Calu3 (cell line): ENCODE measurements at regions not wholly inside any gene's neighbourhood (a gene's known extent, or its start where the extent isn't known, plus 50 kb on each side); places are given as distances from the start of the nearest gene placed in this dataset.

Source experiments
- BruUV-seq: library from RNA; stranded (reverse); fragments of 400-500 nt; replicated peaks from 2 replicates; lab custom pipeline; 2021; lab: Mats Ljungman, UMichigan
- CTCF ChIA-PET: fragments of 300-600 bp; sonication (Branson Sonifier 250); formaldehyde crosslinking; loops from one replicate; lab custom pipeline; 2022; ENCODE audit warnings: antibody characterized with exemption; lab: Charles Lee
- DNase-seq: peaks from one replicate; pipeline ENCODE4 v3.0.0; 2022
- H3K27ac Mint-ChIP-seq: one replicate; pipeline ENCODE4 v1.8.0; 2022; ENCODE audit warnings: mixed read lengths; ENCODE audit not compliant: unreplicated experiment
- H3K27me3 Mint-ChIP-seq: one replicate; pipeline ENCODE4 v1.8.0; 2022; ENCODE audit warnings: mixed read lengths; ENCODE audit not compliant: unreplicated experiment
- H3K36me3 Mint-ChIP-seq: one replicate; pipeline ENCODE4 v1.8.0; 2022; ENCODE audit warnings: mild to moderate bottlenecking, moderate library complexity, mixed read lengths; ENCODE audit not compliant: insufficient read depth, unreplicated experiment
- H3K4me1 Mint-ChIP-seq: one replicate; pipeline ENCODE4 v1.8.0; 2022; ENCODE audit warnings: mild to moderate bottlenecking, low read depth, mixed read lengths; ENCODE audit not compliant: unreplicated experiment
- H3K4me3 Mint-ChIP-seq: one replicate; pipeline ENCODE4 v1.8.0; 2022; ENCODE audit warnings: mild to moderate bottlenecking, low read depth, moderate library complexity, mixed read lengths; ENCODE audit not compliant: unreplicated experiment
- H3K9me3 Mint-ChIP-seq: one replicate; pipeline ENCODE4 v1.8.0; 2022; ENCODE audit warnings: low read depth, mixed read lengths; ENCODE audit not compliant: unreplicated experiment
- intact Hi-C: fragments of 100-400 bp; cut with micrococcal nuclease; formaldehyde crosslinking; loops from one replicate; pipeline ENCODE4 v1.10.0; 2022; ENCODE audit not compliant: unreplicated experiment
- TF ChIP-seq, protein P1 (sequence below): fragments of 200-600 bp; IDR thresholded peaks from one replicate; pipeline ENCODE4 v1.8.0; 2022; ENCODE audit warnings: antibody characterized with exemption; ENCODE audit not compliant: unreplicated experiment

GRCh38 chr6:22697306-22697705 is 127.9 kb downstream of the HDGFL1 start:
- Mint-ChIP-seq H3K4me3 (no peak overlapping the region), H3K27ac (no peak overlapping the region), H3K9me3 (no peaks in the 10 kb centered on the region), H3K27me3 (no peaks in the 10 kb centered on the region), H3K4me1 (no peaks in the 10 kb centered on the region), H3K36me3 (no peaks in the 10 kb centered on the region)
- TF ChIP-seq, protein P1, sequence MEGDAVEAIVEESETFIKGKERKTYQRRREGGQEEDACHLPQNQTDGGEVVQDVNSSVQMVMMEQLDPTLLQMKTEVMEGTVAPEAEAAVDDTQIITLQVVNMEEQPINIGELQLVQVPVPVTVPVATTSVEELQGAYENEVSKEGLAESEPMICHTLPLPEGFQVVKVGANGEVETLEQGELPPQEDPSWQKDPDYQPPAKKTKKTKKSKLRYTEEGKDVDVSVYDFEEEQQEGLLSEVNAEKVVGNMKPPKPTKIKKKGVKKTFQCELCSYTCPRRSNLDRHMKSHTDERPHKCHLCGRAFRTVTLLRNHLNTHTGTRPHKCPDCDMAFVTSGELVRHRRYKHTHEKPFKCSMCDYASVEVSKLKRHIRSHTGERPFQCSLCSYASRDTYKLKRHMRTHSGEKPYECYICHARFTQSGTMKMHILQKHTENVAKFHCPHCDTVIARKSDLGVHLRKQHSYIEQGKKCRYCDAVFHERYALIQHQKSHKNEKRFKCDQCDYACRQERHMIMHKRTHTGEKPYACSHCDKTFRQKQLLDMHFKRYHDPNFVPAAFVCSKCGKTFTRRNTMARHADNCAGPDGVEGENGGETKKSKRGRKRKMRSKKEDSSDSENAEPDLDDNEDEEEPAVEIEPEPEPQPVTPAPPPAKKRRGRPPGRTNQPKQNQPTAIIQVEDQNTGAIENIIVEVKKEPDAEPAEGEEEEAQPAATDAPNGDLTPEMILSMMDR, result no peak
- DNase-seq, result no peak
- CTCF ChIA-PET, result no interaction called here
- intact Hi-C loops, result no loop called here
- no TSS peak for BruUV-seq

DNA sequence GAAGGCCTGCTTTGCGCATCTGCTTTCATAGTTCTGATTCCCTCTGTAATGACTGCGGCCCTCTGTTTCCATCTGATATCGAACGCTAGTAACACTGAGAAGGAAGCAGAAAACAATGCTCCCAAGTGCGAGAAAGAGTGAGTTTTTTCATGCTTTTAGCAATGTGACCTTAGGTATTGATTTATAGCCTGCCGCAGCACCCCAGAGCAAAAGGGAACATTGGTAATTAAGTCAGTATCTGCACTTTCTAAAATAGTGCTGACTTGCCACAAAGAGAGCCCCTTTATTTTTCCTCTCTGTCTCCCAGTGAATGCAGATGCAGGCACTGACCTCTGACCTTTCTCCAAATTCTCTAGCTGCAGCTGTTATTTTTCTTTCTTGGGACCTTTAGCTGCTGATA is 129.8 kb downstream of the HDGFL1 start:
- intact Hi-C loops, result no loop called here
- BruUV-seq, result no TSS peak
- TF ChIP-seq, protein P1, result no peak
- Mint-ChIP-seq H3K9me3 (no peaks in the 10 kb centered on the region), H3K4me3 (no peak overlapping the region), H3K27ac (no peak overlapping the region), H3K27me3 (no peaks in the 10 kb centered on the region), H3K4me1 (no peaks in the 10 kb centered on the region), H3K36me3 (no peaks in the 10 kb centered on the region)
- CTCF ChIA-PET, result no interaction called here
- DNase-seq, result no peak

- CTCF ChIA-PET, result interaction anchor here (1.0 kb wide), 1 partner anchor 10 kb away, joined by 3 read pairs; no protein-coding TSS in a partner anchor
- TF ChIP-seq, protein P1, result no peak
- DNase-seq, result no peak
- no peaks in the 10 kb centered on the region for H3K9me3 Mint-ChIP-seq
- no peaks in the 10 kb centered on the region for H3K4me1 Mint-ChIP-seq
- H3K27ac Mint-ChIP-seq, result no peak overlapping the region
- BruUV-seq, result no TSS peak
- H3K36me3 Mint-ChIP-seq, result no peaks in the 10 kb centered on the region
- intact Hi-C loops, result no loop called here
- no peak overlapping the region for H3K4me3 Mint-ChIP-seq
- H3K27me3 Mint-ChIP-seq, result no peaks in the 10 kb centered on the region
Measured at GRCh38 chr6:22706651-22707050, 137.3 kb downstream of the HDGFL1 start.

GRCh38 chr6:22708469-22708868 is 139.1 kb downstream of the HDGFL1 start:
- Mint-ChIP-seq H3K27ac (no peak overlapping the region), H3K4me1 (no peaks in the 10 kb centered on the region), H3K27me3 (no peaks in the 10 kb centered on the region), H3K9me3 (no peaks in the 10 kb centered on the region), H3K36me3 (no peaks in the 10 kb centered on the region), H3K4me3 (no peak overlapping the region)
- BruUV-seq, result no TSS peak
- no peak for DNase-seq
- intact Hi-C loops, result no loop called here
- CTCF ChIA-PET, result interaction anchor here (0.5 kb wide), 1 partner anchor 759 kb away, joined by 4 read pairs; no protein-coding TSS in a partner anchor
- TF ChIP-seq, protein P1, result no peak
